ENCODE measurements at regions not wholly inside any gene's neighbourhood (a gene's known extent, or its start where the extent isn't known, plus 50 kb on each side); places are given as distances from the start of the nearest gene placed in this dataset.

- Mint-ChIP-seq H3K36me3 (no peaks in the 10 kb centered on the region), H3K27me3 (peaks cover 2% of the 10 kb centered on the region), H3K27ac (no peak overlapping the region), H3K4me3 (no peak overlapping the region), H3K4me1 (ENCODE audit: low read depth) (no peaks in the 10 kb centered on the region), H3K9me3 (ENCODE audit: low read depth) (no peaks in the 10 kb centered on the region)
Measured at GRCh38 chr1:91165033-91165654, 143.3 kb upstream of the ZNF644 start.

- no peak overlapping the region for H3K4me3 Mint-ChIP-seq
- no peaks in the 10 kb centered on the region for H3K36me3 Mint-ChIP-seq
- H3K27me3 Mint-ChIP-seq: peaks cover under 1% of the 10 kb centered on the region
- H3K4me1 Mint-ChIP-seq (ENCODE audit: low read depth): no peaks in the 10 kb centered on the region
- H3K27ac Mint-ChIP-seq: no peak overlapping the region
- H3K9me3 Mint-ChIP-seq (ENCODE audit: low read depth): no peaks in the 10 kb centered on the region
Measured at GRCh38 chr1:91162613-91163012, 140.8 kb upstream of the ZNF644 start.

GRCh38 chr1:91161749-91162148 is 139.9 kb upstream of the ZNF644 start:
- no peak overlapping the region for H3K27ac Mint-ChIP-seq
- H3K9me3 Mint-ChIP-seq (ENCODE audit: low read depth): no peaks in the 10 kb centered on the region
- H3K4me1 Mint-ChIP-seq (ENCODE audit: low read depth): no peaks in the 10 kb centered on the region
- no peaks in the 10 kb centered on the region for H3K36me3 Mint-ChIP-seq
- no peak overlapping the region for H3K4me3 Mint-ChIP-seq
- no peaks in the 10 kb centered on the region for H3K27me3 Mint-ChIP-seq

GRCh38 chr1:91161166-91161565 is 139.3 kb upstream of the ZNF644 start:
- no peaks in the 10 kb centered on the region for H3K36me3 Mint-ChIP-seq

GRCh38 chr1:91160363-91161075 is 138.7 kb upstream of the ZNF644 start:
- Mint-ChIP-seq H3K4me1 (ENCODE audit: low read depth) (no peaks in the 10 kb centered on the region), H3K27ac (no peak overlapping the region), H3K4me3 (no peak overlapping the region), H3K36me3 (no peaks in the 10 kb centered on the region), H3K27me3 (no peaks in the 10 kb centered on the region), H3K9me3 (ENCODE audit: low read depth) (no peaks in the 10 kb centered on the region)

More at GRCh38 chr1:91161166-91161565, 139.3 kb upstream of the ZNF644 start:
- Mint-ChIP-seq H3K27ac (no peak overlapping the region), H3K27me3 (no peaks in the 10 kb centered on the region), H3K4me1 (ENCODE audit: low read depth) (no peaks in the 10 kb centered on the region), H3K4me3 (no peak overlapping the region), H3K9me3 (ENCODE audit: low read depth) (no peaks in the 10 kb centered on the region)

GRCh38 chr1:91153341-91153740 is 131.5 kb upstream of the ZNF644 start:
- Mint-ChIP-seq H3K4me1 (ENCODE audit: low read depth) (no peaks in the 10 kb centered on the region), H3K27ac (no peak overlapping the region), H3K27me3 (peaks cover 7% of the 10 kb centered on the region), H3K9me3 (ENCODE audit: low read depth) (no peaks in the 10 kb centered on the region), H3K36me3 (no peaks in the 10 kb centered on the region), H3K4me3 (no peak overlapping the region)

- Mint-ChIP-seq H3K4me1 (ENCODE audit: low read depth) (no peaks in the 10 kb centered on the region), H3K27ac (no peak overlapping the region), H3K27me3 (peaks cover 7% of the 10 kb centered on the region), H3K36me3 (no peaks in the 10 kb centered on the region), H3K4me3 (no peak overlapping the region), H3K9me3 (ENCODE audit: low read depth) (no peaks in the 10 kb centered on the region)
Measured at GRCh38 chr1:91152331-91152730, 130.5 kb upstream of the ZNF644 start.

GRCh38 chr1:91151702-91152101 is 129.9 kb upstream of the ZNF644 start:
- Mint-ChIP-seq H3K9me3 (ENCODE audit: low read depth) (no peaks in the 10 kb centered on the region), H3K36me3 (no peaks in the 10 kb centered on the region), H3K4me3 (no peak overlapping the region), H3K4me1 (ENCODE audit: low read depth) (no peaks in the 10 kb centered on the region), H3K27ac (no peak overlapping the region), H3K27me3 (peaks cover 7% of the 10 kb centered on the region)

GRCh38 chr1:91148641-91149069 is 126.8 kb upstream of the ZNF644 start:
- Mint-ChIP-seq H3K36me3 (no peaks in the 10 kb centered on the region), H3K9me3 (ENCODE audit: low read depth) (no peaks in the 10 kb centered on the region), H3K4me3 (no peak overlapping the region), H3K27me3 (peaks cover 5% of the 10 kb centered on the region), H3K4me1 (ENCODE audit: low read depth) (no peaks in the 10 kb centered on the region), H3K27ac (no peak overlapping the region)

- no peaks in the 10 kb centered on the region for H3K4me1 Mint-ChIP-seq (ENCODE audit: low read depth)
- H3K4me3 Mint-ChIP-seq: no peak overlapping the region
- H3K27ac Mint-ChIP-seq: no peak overlapping the region
- H3K9me3 Mint-ChIP-seq (ENCODE audit: low read depth): no peaks in the 10 kb centered on the region
- H3K36me3 Mint-ChIP-seq: no peaks in the 10 kb centered on the region
- H3K27me3 Mint-ChIP-seq: no peaks in the 10 kb centered on the region
Measured at GRCh38 chr1:91141858-91142257, 120.0 kb upstream of the ZNF644 start.

GRCh38 chr1:91138959-91139358 is 117.1 kb upstream of the ZNF644 start:
- H3K27ac Mint-ChIP-seq: no peak overlapping the region
- no peaks in the 10 kb centered on the region for H3K36me3 Mint-ChIP-seq
- no peaks in the 10 kb centered on the region for H3K4me1 Mint-ChIP-seq (ENCODE audit: low read depth)
- H3K27me3 Mint-ChIP-seq: peaks cover 2% of the 10 kb centered on the region
- no peaks in the 10 kb centered on the region for H3K9me3 Mint-ChIP-seq (ENCODE audit: low read depth)
- no peak overlapping the region for H3K4me3 Mint-ChIP-seq

- Mint-ChIP-seq H3K27me3 (peaks cover 2% of the 10 kb centered on the region), H3K4me3 (no peak overlapping the region), H3K4me1 (ENCODE audit: low read depth) (no peaks in the 10 kb centered on the region), H3K36me3 (no peaks in the 10 kb centered on the region), H3K27ac (no peak overlapping the region), H3K9me3 (ENCODE audit: low read depth) (no peaks in the 10 kb centered on the region)
Measured at GRCh38 chr1:91137173-91137852, 115.5 kb upstream of the ZNF644 start.

GRCh38 chr1:91135799-91136198 is 114.0 kb upstream of the ZNF644 start:
- H3K27ac Mint-ChIP-seq: no peak overlapping the region
- no peaks in the 10 kb centered on the region for H3K4me1 Mint-ChIP-seq (ENCODE audit: low read depth)
- no peaks in the 10 kb centered on the region for H3K36me3 Mint-ChIP-seq
- no peaks in the 10 kb centered on the region for H3K9me3 Mint-ChIP-seq (ENCODE audit: low read depth)
- H3K27me3 Mint-ChIP-seq: peaks cover 2% of the 10 kb centered on the region
- no peak overlapping the region for H3K4me3 Mint-ChIP-seq

- Mint-ChIP-seq H3K27me3 (peaks cover 2% of the 10 kb centered on the region), H3K27ac (no peak overlapping the region), H3K4me3 (no peak overlapping the region), H3K9me3 (ENCODE audit: low read depth) (no peaks in the 10 kb centered on the region), H3K36me3 (no peaks in the 10 kb centered on the region), H3K4me1 (ENCODE audit: low read depth) (no peaks in the 10 kb centered on the region)
Measured at GRCh38 chr1:91133248-91133647, 111.4 kb upstream of the ZNF644 start.

GRCh38 chr1:91130256-91130985 is 108.6 kb upstream of the ZNF644 start:
- Mint-ChIP-seq H3K9me3 (ENCODE audit: low read depth) (no peaks in the 10 kb centered on the region), H3K4me1 (ENCODE audit: low read depth) (no peaks in the 10 kb centered on the region), H3K4me3 (no peak overlapping the region), H3K36me3 (no peaks in the 10 kb centered on the region), H3K27me3 (no peaks in the 10 kb centered on the region), H3K27ac (no peak overlapping the region)
